Bone marrow (tissue), 2 donors: ENCODE measurements at regions not wholly inside any gene's neighbourhood (a gene's known extent, or its start where the extent isn't known, plus 50 kb on each side); places are given as distances from the start of the nearest gene placed in this dataset.
"Not testable (repeated sequence)": the region's sequence is repeated elsewhere in the genome, so short reads cannot be mapped to it uniquely, and the experiment has no call there.

Source experiments
- DNase-seq, 2 donors: peaks; one replicate each; lab custom pipeline; 2025; lab: John Stamatoyannopoulos, UW

DNA sequence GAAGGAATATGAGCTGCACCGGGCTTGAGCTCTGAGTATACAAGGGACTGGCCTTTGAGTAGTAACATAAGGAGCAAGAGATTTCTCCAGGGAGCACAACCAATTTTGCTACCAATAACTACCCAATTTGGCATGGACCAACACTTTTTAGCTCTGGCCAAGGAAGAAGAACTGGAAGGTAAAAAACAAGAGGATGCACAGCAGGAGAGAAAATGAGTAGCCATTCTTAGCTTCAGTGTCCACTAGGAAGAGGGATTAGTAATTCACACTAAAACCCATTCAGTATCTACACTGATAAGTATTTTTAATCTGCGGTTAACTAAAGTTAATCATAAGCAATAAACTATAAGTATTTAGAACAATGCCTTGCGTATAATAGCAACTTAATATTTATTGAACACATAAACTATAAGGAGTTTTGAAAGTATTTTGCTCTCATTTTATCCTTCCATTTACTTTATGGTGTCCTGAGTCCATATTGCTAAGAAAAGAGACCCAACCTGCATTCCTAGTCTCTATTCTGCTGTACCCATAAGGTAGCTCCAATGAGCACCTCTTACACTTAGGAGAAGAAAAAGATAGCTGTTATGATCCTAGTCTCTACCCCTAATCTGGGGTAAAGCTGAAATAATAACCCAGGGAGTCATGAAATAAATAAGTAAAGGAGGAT is 268.9 kb downstream of the IGSF11 start:
- DNase-seq = no peak

- DNase-seq = no peak
Observed at GRCh38 chr3:118766306-118766669, 268.4 kb downstream of the IGSF11 start.

DNA sequence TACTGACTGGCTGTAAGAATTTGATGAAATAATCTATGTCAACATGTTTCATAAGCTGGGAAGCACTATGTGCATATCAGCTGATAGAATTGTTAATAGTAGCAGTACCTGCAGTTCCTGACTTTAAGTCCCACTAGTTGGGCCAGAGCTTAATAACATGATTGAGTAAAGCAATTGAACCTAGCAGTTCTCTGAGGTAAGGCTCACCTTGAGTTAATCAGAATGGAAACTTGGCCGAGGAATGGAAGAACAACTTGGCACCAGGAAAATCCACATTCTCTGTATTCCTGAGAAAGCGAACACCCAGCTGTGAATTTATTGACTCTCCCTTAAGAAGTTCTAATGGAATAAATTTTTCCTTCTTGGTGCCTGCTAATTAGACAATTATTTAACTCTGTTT is 262.6 kb downstream of the IGSF11 start:
- DNase-seq = no peak

GRCh38 chr3:118772547-118773011 is 262.1 kb downstream of the IGSF11 start:
- peak in 1 of 2 donors; percentile 70 for DNase-seq

GRCh38 chr3:118775021-118775420 is 259.6 kb downstream of the IGSF11 start:
- no peak for DNase-seq

- no peak for DNase-seq
Observed at GRCh38 chr3:118778201-118778600, 256.4 kb downstream of the IGSF11 start.

DNA sequence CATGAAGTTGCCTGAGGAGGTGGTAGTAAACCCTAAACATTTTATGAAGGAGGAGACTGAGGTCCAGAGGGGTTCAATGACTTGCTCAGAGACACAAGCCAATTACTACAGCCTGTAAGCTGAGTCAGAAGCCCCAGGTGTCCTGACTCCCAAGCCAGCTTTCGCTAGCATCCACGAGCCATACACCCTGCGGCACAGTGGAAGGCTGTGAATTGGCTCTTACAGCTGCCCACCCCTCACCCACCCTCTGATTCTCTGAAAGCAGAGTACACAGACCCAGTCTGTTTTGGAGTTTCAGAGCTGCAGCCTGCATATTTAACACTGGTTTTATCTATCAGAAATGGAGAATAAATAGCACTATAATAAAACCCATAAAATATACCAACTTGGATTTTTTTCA is 253.4 kb downstream of the IGSF11 start:
- no peak for DNase-seq

DNA sequence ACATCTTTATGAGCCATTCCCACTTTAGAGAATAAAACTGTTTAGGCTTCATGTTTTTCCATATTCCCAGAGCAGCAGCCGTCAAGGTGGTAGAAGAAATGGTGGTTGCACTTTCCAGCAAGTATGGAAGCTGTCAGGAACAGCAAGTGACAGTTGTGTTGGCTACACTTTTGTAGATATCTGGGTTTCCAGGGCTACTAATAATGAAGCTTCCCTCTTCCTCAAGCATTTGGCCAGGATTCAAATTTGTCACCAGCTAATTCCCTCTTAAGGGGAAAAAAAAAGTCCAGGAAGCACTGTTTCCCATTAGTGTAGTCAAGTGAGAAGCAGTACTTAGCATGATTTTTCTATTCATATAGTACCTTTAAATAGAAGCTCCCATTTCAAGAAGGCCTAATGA is 252.8 kb downstream of the IGSF11 start:
- no peak for DNase-seq

GRCh38 chr3:118782755-118783202 is 251.9 kb downstream of the IGSF11 start:
- no peak for DNase-seq

GRCh38 chr3:118785415-118785814 is 249.2 kb downstream of the IGSF11 start:
- no peak for DNase-seq

GRCh38 chr3:118791246-118791645 is 243.4 kb downstream of the IGSF11 start:
- DNase-seq = no peak

- DNase-seq = no peak
Observed at GRCh38 chr3:118792191-118792590, 242.5 kb downstream of the IGSF11 start.

GRCh38 chr3:118793176-118793575 is 241.5 kb downstream of the IGSF11 start:
- DNase-seq = no peak

- DNase-seq = no peak
Observed at GRCh38 chr3:118799303-118799702, 235.3 kb downstream of the IGSF11 start.

GRCh38 chr3:118801899-118802298 is 232.7 kb downstream of the IGSF11 start:
- DNase-seq = no peak

DNA sequence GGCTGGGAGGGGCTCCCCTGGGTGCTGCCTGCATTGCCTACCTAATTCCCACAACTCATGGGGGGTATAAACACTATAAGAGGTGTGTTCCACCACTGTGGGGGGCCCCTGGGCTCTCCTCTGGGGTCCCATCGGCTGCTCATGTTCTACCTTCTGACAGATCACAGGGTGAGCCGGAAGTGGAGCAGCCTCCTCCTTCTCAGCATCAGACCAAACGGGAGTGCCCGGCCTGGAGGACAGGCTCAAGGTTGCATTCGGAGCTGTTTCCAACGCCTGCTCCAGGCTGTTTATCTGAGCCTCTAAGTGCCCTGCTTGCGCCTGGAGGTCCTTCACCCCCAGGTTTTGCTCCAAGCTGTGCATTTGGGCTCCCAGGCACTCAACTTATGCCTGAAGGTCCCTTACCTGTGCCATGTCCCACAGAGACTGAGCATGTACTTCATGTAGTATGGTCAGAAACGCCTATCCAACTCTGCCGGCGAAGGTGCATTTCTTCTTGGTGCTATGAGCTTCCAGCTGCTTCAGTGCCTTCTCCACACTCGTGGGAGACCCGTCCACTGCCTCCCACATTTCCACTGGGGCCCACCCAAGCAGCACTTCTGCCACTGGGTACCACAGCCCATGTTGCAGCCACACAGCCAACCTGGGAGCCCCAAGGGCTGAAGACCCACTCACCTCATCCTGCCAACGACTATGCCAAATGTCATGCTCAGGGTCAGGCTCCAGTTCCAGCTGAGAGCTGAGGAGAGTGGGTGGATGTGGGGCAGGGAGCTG is 232.1 kb downstream of the IGSF11 start:
- DNase-seq = no peak

DNA sequence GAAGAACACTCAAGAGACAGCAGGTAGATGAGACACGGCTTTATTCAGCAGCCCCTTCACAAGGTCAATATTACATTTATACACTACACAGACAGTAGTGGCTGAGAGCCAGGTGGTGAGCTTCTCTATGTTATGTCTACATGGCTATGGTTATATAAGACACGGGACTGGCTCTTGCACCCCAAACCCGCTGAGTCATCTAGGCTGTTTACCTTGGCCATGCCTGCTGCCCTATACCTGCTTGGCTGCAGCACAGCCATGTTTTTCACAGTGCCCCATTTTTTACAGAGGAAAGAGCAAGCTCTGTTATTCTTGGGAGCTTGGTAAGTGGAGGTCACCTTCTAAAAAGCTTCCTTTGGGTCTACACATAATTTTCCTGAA is 231.6 kb downstream of the IGSF11 start:
- DNase-seq = no peak

GRCh38 chr3:118805007-118805406 is 229.6 kb downstream of the IGSF11 start:
- no peak for DNase-seq

- no peak for DNase-seq
Observed at GRCh38 chr3:118806423-118806822, 228.2 kb downstream of the IGSF11 start.

DNA sequence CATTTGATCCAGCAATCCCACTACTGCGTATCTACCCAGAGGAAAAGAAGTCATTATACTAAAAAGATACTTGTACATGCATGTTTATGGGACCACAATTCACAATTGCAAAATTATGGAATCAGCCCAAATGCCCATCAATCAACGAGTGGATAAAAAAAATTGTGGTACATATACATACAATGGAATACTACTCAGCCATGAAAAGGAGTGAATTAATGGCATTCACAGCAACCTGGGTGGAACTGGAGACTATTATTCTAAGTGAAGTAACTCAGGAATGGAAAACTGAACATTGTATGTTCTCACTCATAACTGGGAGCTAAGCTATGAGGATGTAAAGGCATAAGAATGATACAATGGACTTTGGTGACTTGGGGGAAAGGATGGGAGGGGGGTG is 227.3 kb downstream of the IGSF11 start:
- not testable (repeated sequence) for DNase-seq

- DNase-seq = no peak
Observed at GRCh38 chr3:118808723-118809122, 225.9 kb downstream of the IGSF11 start.

- no peak for DNase-seq
Observed at GRCh38 chr3:118809696-118810498, 224.7 kb downstream of the IGSF11 start.
